ENCODE measurements at regions not wholly inside any gene's neighbourhood (a gene's known extent, or its start where the extent isn't known, plus 50 kb on each side); places are given as distances from the start of the nearest gene placed in this dataset.

DNA sequence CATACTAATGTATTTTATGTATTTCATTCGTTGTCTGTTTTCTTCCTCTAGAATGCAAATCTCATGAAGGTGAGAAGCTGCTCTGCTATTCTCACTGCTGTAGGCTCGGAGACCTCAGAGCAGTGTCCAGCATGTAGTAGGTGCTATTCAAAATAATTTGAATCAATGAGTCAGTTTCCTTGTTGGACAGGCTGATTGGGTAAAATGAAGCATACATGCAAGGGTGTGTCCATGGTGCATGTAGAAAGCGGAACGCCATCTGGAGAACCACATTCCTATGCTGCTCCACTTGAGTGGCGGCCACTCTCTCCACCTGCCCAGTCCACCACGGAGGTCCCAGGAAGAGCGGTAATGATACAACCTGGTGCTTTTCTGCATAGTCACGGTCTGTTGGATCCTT, 412.1 kb downstream of the QKI start:
- Histone ChIP-seq H3K27ac (ENCODE audit: low read length) (no peak overlapping the region), H3K27me3 (replicated peaks in 1 of 2; ENCODE audit: control insufficient read depth in 2 of 2, extremely low read depth in 1 of 2, insufficient read depth in 2 of 2, low read length in 1 of 2) (peaks cover 0 to 3% of the 10 kb centered on the region in 2 experiments), H3K9me3 (no peaks in the 10 kb centered on the region), H3K4me1 (ENCODE audit: control insufficient read depth in 1 of 2, extremely low read depth in 1 of 2, insufficient read depth in 2 of 2, low read length in 2 of 2) (no peaks in the 10 kb centered on the region), H3K4me3 (ENCODE audit: control insufficient read depth in 1 of 2, extremely low read depth in 1 of 2, low read length in 1 of 2) (no peak overlapping the region), H3K36me3 (ENCODE audit: control insufficient read depth in 2 of 2, extremely low read depth in 1 of 2, insufficient read depth in 1 of 2, low read length in 1 of 2) (no peaks in the 10 kb centered on the region)
- no peak for ATAC-seq (replicated peaks in 1 of 4)
- Mint-ChIP-seq H3K4me3 (no peak overlapping the region), H3K9me3 (no peaks in the 10 kb centered on the region), H3K27me3 (peaks cover 8 to 14% of the 10 kb centered on the region in 2 donors), H3K4me1 (no peaks in the 10 kb centered on the region), H3K36me3 (no peaks in the 10 kb centered on the region), H3K27ac (no peak overlapping the region)
- DNase-seq: no peak
- whole genome bisulfite sequencing (ENCODE audit: insufficient coverage): no CpG with 5 or more reads among the region's 8 CpGs
- CTCF ChIA-PET: no interaction called here
- POLR2A ChIA-PET: no interaction called here

DNA sequence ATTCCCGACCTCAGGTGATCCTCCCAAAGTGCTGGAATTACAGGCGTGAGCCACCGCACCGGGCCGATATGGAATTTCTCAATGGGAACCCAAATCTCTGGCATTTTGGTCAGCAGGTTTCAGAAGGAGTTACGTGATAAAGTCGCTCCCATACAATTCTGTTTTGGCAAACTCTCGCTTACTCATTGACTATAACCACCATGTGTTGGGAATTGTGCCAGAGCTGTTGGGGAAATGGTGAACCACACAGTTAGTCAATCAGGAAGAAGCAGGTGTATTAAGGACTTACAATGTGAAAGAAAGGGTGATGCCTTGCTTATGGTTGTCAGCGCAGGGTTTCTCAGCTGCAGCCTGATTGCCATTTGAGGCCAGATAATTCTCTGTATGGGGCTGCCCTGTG, 410.5 kb downstream of the QKI start:
- Mint-ChIP-seq H3K36me3 (no peaks in the 10 kb centered on the region), H3K9me3 (peaks cover 0 to 4% (median 0%) of the 10 kb centered on the region in 3 donors), H3K27ac (no peak overlapping the region), H3K27me3 (peaks cover 11 to 12% of the 10 kb centered on the region in 2 donors), H3K4me3 (no peak overlapping the region), H3K4me1 (no peaks in the 10 kb centered on the region)
- Histone ChIP-seq H3K4me1 (ENCODE audit: control insufficient read depth in 1 of 2, extremely low read depth in 1 of 2, insufficient read depth in 2 of 2, low read length in 2 of 2) (no peaks in the 10 kb centered on the region), H3K4me3 (ENCODE audit: control insufficient read depth in 1 of 2, extremely low read depth in 1 of 2, low read length in 1 of 2) (no peak overlapping the region), H3K36me3 (ENCODE audit: control insufficient read depth in 2 of 2, extremely low read depth in 1 of 2, insufficient read depth in 1 of 2, low read length in 1 of 2) (no peaks in the 10 kb centered on the region), H3K27ac (ENCODE audit: low read length) (no peak overlapping the region), H3K27me3 (replicated peaks in 1 of 2; ENCODE audit: control insufficient read depth in 2 of 2, extremely low read depth in 1 of 2, insufficient read depth in 2 of 2, low read length in 1 of 2) (peaks cover 0 to 3% of the 10 kb centered on the region in 2 experiments), H3K9me3 (no peaks in the 10 kb centered on the region)
- CTCF ChIA-PET: no interaction called here
- DNase-seq (no peak), ATAC-seq (replicated peaks in 1 of 4) (no peak)
- WGBS (ENCODE audit: insufficient coverage): 85% methylated on average over 6 of the region's 9 CpGs
- POLR2A ChIA-PET: no interaction called here

DNA sequence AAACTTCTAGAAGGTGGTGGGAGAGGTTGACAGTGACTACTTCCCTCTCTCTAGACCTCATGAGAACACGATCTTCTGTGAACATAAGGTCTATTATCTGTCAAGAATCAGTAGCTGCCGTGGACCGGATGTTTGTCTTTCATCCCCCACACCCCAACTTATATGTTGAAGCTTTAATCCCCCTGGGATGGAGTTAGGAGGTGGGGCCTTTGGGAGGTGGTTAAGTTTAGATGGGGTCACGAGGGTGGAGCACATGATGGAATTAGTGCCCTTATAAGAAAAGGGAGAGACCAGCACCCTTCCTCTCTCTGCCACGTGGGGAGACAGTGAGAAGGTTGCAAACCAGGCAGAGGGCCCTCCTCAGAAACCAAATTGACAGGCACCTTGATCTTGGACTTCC, 409.1 kb downstream of the QKI start:
- Histone ChIP-seq H3K36me3 (ENCODE audit: control insufficient read depth in 2 of 2, extremely low read depth in 1 of 2, insufficient read depth in 1 of 2, low read length in 1 of 2) (no peaks in the 10 kb centered on the region), H3K4me1 (ENCODE audit: control insufficient read depth in 1 of 2, extremely low read depth in 1 of 2, insufficient read depth in 2 of 2, low read length in 2 of 2) (no peaks in the 10 kb centered on the region), H3K27ac (ENCODE audit: low read length) (no peak overlapping the region), H3K9me3 (no peaks in the 10 kb centered on the region), H3K4me3 (ENCODE audit: control insufficient read depth in 1 of 2, extremely low read depth in 1 of 2, low read length in 1 of 2) (no peak overlapping the region), H3K27me3 (replicated peaks in 1 of 2; ENCODE audit: control insufficient read depth in 2 of 2, extremely low read depth in 1 of 2, insufficient read depth in 2 of 2, low read length in 1 of 2) (peaks cover 0 to 3% of the 10 kb centered on the region in 2 experiments)
- Mint-ChIP-seq H3K9me3 (peaks cover 0 to 9% (median 0%) of the 10 kb centered on the region in 3 donors), H3K27me3 (peaks cover 10 to 17% of the 10 kb centered on the region in 2 donors), H3K4me3 (no peak overlapping the region), H3K36me3 (no peaks in the 10 kb centered on the region), H3K27ac (no peak overlapping the region), H3K4me1 (no peaks in the 10 kb centered on the region)
- WGBS (ENCODE audit: insufficient coverage): no CpG with 5 or more reads among the region's 5 CpGs
- POLR2A ChIA-PET: no interaction called here
- no peak for DNase-seq
- CTCF ChIA-PET: no interaction called here
- ATAC-seq (replicated peaks in 1 of 4): no peak

DNA sequence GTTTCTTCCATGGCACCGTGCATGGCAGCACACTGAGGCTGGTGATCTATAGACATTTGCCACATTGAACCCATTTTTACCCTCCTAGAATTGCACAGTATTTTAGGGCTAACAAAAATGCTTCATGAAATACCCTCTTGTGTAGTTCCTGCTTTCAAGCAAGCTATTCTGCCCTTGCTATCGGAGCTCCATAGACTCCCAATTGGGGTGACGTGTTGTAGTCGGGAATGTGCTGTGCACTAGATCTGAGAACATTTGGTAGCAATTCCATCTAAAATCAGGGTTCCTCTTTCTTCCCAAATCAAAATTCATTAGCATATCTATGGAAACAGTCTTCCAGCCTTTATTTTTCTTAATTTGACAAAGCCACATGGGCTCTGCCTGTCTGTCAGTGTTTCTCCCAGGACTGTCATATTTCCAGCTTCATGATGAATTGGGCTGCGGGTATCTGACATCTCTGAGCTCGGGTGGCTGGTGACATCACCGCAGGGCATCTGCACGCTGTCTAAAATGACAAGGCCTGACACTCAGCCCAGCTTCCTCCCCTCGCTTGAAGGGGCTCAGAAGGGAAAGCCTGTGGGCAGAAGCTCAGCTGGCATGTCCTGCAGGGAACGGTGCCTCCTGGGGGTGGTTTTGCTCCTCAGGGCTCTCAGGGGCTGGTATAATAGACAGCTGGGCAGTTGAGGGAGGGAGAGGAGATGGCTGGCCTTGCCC, 406.4 kb downstream of the QKI start:
- Mint-ChIP-seq H3K4me1 (no peaks in the 10 kb centered on the region), H3K9me3 (peaks cover 0 to 9% (median 0%) of the 10 kb centered on the region in 3 donors), H3K27ac (no peak overlapping the region), H3K27me3 (peaks cover 2 to 16% of the 10 kb centered on the region in 2 donors), H3K36me3 (no peaks in the 10 kb centered on the region), H3K4me3 (no peak overlapping the region)
- 83% methylated on average over 9 of the region's 10 CpGs for WGBS (ENCODE audit: insufficient coverage)
- ChIA-PET CTCF (no interaction called here), POLR2A (no interaction called here)
- Histone ChIP-seq H3K4me1 (ENCODE audit: control insufficient read depth in 1 of 2, extremely low read depth in 1 of 2, insufficient read depth in 2 of 2, low read length in 2 of 2) (no peaks in the 10 kb centered on the region), H3K27me3 (replicated peaks in 1 of 2; ENCODE audit: control insufficient read depth in 2 of 2, extremely low read depth in 1 of 2, insufficient read depth in 2 of 2, low read length in 1 of 2) (no peaks in the 10 kb centered on the region), H3K27ac (ENCODE audit: low read length) (no peak overlapping the region), H3K4me3 (ENCODE audit: control insufficient read depth in 1 of 2, extremely low read depth in 1 of 2, low read length in 1 of 2) (no peak overlapping the region), H3K36me3 (ENCODE audit: control insufficient read depth in 2 of 2, extremely low read depth in 1 of 2, insufficient read depth in 1 of 2, low read length in 1 of 2) (no peaks in the 10 kb centered on the region), H3K9me3 (no peaks in the 10 kb centered on the region)
- ATAC-seq (replicated peaks in 1 of 4) (no peak), DNase-seq (no peak)

DNA sequence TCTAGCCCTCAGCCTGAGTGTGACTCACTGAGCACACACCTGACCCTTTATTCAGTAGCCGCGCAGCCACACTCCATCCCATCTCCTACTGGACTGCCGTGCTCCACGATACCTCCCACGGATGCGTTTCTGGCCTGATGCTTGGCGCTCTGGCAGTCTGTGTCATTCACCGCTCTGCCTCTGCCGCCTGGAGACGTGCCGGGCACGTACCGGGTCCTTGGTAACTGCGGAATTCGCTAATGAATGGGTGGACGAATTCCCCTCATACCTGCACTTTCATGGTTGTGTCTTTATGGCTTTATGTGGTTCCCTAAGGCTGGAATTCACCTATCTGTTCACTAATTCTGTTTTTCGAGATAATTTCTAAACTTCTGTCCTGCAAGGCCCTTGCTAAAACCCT, 405.7 kb downstream of the QKI start:
- DNase-seq (no peak), ATAC-seq (replicated peaks in 1 of 4) (no peak)
- WGBS (ENCODE audit: insufficient coverage): 83% methylated on average over 6 of the region's 17 CpGs
- Histone ChIP-seq H3K4me3 (ENCODE audit: control insufficient read depth in 1 of 2, extremely low read depth in 1 of 2, low read length in 1 of 2) (no peak overlapping the region), H3K9me3 (no peaks in the 10 kb centered on the region), H3K36me3 (ENCODE audit: control insufficient read depth in 2 of 2, extremely low read depth in 1 of 2, insufficient read depth in 1 of 2, low read length in 1 of 2) (no peaks in the 10 kb centered on the region), H3K27ac (ENCODE audit: low read length) (no peak overlapping the region), H3K27me3 (replicated peaks in 1 of 2; ENCODE audit: control insufficient read depth in 2 of 2, extremely low read depth in 1 of 2, insufficient read depth in 2 of 2, low read length in 1 of 2) (no peaks in the 10 kb centered on the region), H3K4me1 (ENCODE audit: control insufficient read depth in 1 of 2, extremely low read depth in 1 of 2, insufficient read depth in 2 of 2, low read length in 2 of 2) (no peaks in the 10 kb centered on the region)
- H3K9me3 Mint-ChIP-seq: peaks cover 0 to 9% (median 0%) of the 10 kb centered on the region in 3 donors
- no peaks in the 10 kb centered on the region for H3K4me1 Mint-ChIP-seq
- no peaks in the 10 kb centered on the region for H3K36me3 Mint-ChIP-seq
- H3K27ac Mint-ChIP-seq: no peak overlapping the region
- H3K27me3 Mint-ChIP-seq: peaks cover 0 to 13% of the 10 kb centered on the region in 2 donors
- POLR2A ChIA-PET: no interaction called here
- CTCF ChIA-PET: no interaction called here
- H3K4me3 Mint-ChIP-seq: no peak overlapping the region

DNA sequence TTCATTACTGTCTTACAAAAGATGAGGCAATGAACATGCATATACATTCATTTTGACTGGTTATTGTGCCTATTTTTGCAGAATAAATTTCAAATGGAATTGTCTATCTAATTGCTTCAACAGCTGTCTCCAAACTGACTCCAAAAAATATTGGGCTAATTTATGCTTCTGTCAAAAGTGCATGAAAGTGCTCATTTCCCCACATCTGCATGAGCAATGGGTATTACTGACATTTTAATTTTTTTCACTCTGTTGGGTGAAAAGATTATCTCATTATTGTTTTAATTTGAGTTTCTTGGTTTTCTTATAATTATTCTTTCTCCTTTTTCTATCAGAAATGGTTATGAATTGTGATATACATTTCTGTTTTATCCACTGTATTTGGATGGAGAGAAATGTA, 404.2 kb downstream of the QKI start:
- Mint-ChIP-seq H3K9me3 (peaks cover 0 to 9% (median 0%) of the 10 kb centered on the region in 3 donors), H3K27me3 (peaks cover 0 to 19% of the 10 kb centered on the region in 2 donors), H3K4me1 (peaks cover 0 to 2% (median 0%) of the 10 kb centered on the region in 3 donors), H3K27ac (no peak overlapping the region), H3K4me3 (no peak overlapping the region), H3K36me3 (no peaks in the 10 kb centered on the region)
- H3K4me3 ChIP-seq (ENCODE audit: control insufficient read depth in 1 of 2, extremely low read depth in 1 of 2, low read length in 1 of 2): no peak overlapping the region
- H3K27me3 ChIP-seq (replicated peaks in 1 of 2; ENCODE audit: control insufficient read depth in 2 of 2, extremely low read depth in 1 of 2, insufficient read depth in 2 of 2, low read length in 1 of 2): no peaks in the 10 kb centered on the region
- H3K4me1 ChIP-seq (ENCODE audit: control insufficient read depth in 1 of 2, extremely low read depth in 1 of 2, insufficient read depth in 2 of 2, low read length in 2 of 2): no peaks in the 10 kb centered on the region
- POLR2A ChIA-PET: no interaction called here
- H3K9me3 ChIP-seq: no peaks in the 10 kb centered on the region
- no peak for ATAC-seq (replicated peaks in 1 of 4)
- H3K36me3 ChIP-seq (ENCODE audit: control insufficient read depth in 2 of 2, extremely low read depth in 1 of 2, insufficient read depth in 1 of 2, low read length in 1 of 2): no peaks in the 10 kb centered on the region
- CTCF ChIA-PET: interaction anchor here in 1 of 2 donors (0.5 kb wide), 1 partner anchor 160 kb away, joined by 3 read pairs; no protein-coding TSS in a partner anchor
- no peak overlapping the region for H3K27ac ChIP-seq (ENCODE audit: low read length)
- DNase-seq: no peak

All from T-cell (primary cell).